Neural cell (in vitro differentiated cells): ENCODE measurements at regions not wholly inside any gene's neighbourhood (a gene's known extent, or its start where the extent isn't known, plus 50 kb on each side); places are given as distances from the start of the nearest gene placed in this dataset.

ENCODE experiments used
- H2AFZ ChIP-seq: fragments of 200-600, 300-800 bp; sonication (generic), shearing (Covaris generic); 2 replicates; pipeline ENCODE4 v1.6.0; 2014; ENCODE audit warnings: low read depth, mild to moderate bottlenecking, antibody characterized with exemption, low read length, moderate library complexity
- H3F3A ChIP-seq: fragments of 200-600 bp; shearing (Covaris generic); 2 replicates; pipeline ENCODE4 v1.6.1; 2016; ENCODE audit warnings: mild to moderate bottlenecking, moderate library complexity, mixed read lengths, antibody characterized with exemption, low read length; ENCODE audit not compliant: insufficient read depth, poor library complexity, severe bottlenecking
- H3K27ac ChIP-seq: fragments of 200-600, 300-800 bp; sonication (generic), shearing (Covaris generic); 2 replicates; pipeline ENCODE4 v1.5.1; 2014; ENCODE audit warnings: mild to moderate bottlenecking, low read length, moderate library complexity
- H3K27me3 ChIP-seq: fragments of 300-800, 200-600 bp; sonication (generic), shearing (Covaris generic); 2 replicates; pipeline ENCODE4 v1.6.0; 2014; ENCODE audit warnings: mild to moderate bottlenecking, low read depth, low read length, moderate library complexity; ENCODE audit not compliant: insufficient read depth
- H3K36me3 ChIP-seq: fragments of 300-800, 200-600 bp; sonication (generic), shearing (Covaris generic); 2 replicates; pipeline ENCODE4 v1.5.1; 2014; ENCODE audit warnings: mild to moderate bottlenecking, antibody characterized with exemption, low read length, moderate library complexity; ENCODE audit not compliant: insufficient read depth
- H3K4me2 ChIP-seq: fragments of 300-800, 200-600 bp; sonication (generic), shearing (Covaris generic); 2 replicates; pipeline ENCODE4 v1.6.0; 2014; ENCODE audit warnings: mild to moderate bottlenecking, low read length
- H3K4me3 ChIP-seq: fragments of 300-800, 200-600 bp; sonication (generic), shearing (Covaris generic); 2 replicates; pipeline ENCODE4 v1.5.1; 2014; ENCODE audit warnings: mild to moderate bottlenecking, low read length, moderate library complexity
- H3K79me2 ChIP-seq: fragments of 200-600 bp; shearing (Covaris generic); replicated peaks from 2 replicates; pipeline ENCODE4 v1.6.0; 2014; ENCODE audit warnings: mild to moderate bottlenecking, low read length, moderate library complexity; ENCODE audit not compliant: insufficient read depth
- H3K9ac ChIP-seq: fragments of 300-800, 200-600 bp; sonication (generic), shearing (Covaris generic); 2 replicates; pipeline ENCODE4 v1.6.1; 2016; ENCODE audit warnings: mild to moderate bottlenecking, low read length, mixed read lengths
- H3K9me2 ChIP-seq: fragments of 200-600 bp; shearing (Covaris generic); 2 replicates; pipeline ENCODE4 v1.6.1; 2016; ENCODE audit warnings: mild to moderate bottlenecking, low read length, mixed read lengths; ENCODE audit not compliant: insufficient read depth
- H3K9me3 ChIP-seq: fragments of 200-600, 300-800 bp; sonication (generic), shearing (Covaris generic); 2 replicates; pipeline ENCODE4 v1.6.1; 2016; ENCODE audit warnings: mild to moderate bottlenecking, mixed run types, low read length, moderate library complexity, mixed read lengths
- H4K20me1 ChIP-seq: fragments of 200-600 bp; shearing (Covaris generic); 2 replicates; pipeline ENCODE4 v1.6.1; 2016; ENCODE audit warnings: mild to moderate bottlenecking, mixed run types; ENCODE audit not compliant: insufficient read depth
- CTCF ChIP-seq: fragments of 450-650 bp; IDR thresholded peaks from 2 replicates; pipeline ENCODE4 v1.5.1; 2014; ENCODE audit warnings: antibody characterized with exemption, mild to moderate bottlenecking, moderate library complexity; ENCODE audit not compliant: poor library complexity, severe bottlenecking
- EP300 ChIP-seq: fragments of 450-650 bp; conservative IDR thresholded peaks from 2 replicates; pipeline ENCODE4 v1.6.1; 2014; ENCODE audit warnings: antibody characterized with exemption, mild to moderate bottlenecking, moderate library complexity; ENCODE audit not compliant: poor library complexity, severe bottlenecking
- EZH2 ChIP-seq: fragments of 200-600, 300-800 bp; shearing (Covaris generic), sonication (generic); IDR thresholded peaks from 2 replicates; pipeline ENCODE4 v1.6.1; 2014; ENCODE audit warnings: antibody characterized with exemption, low read length, borderline replicate concordance, mild to moderate bottlenecking; ENCODE audit not compliant: insufficient read depth, poor library complexity, severe bottlenecking
- MXI1 ChIP-seq: fragments of 450-650 bp; conservative IDR thresholded peaks from 2 replicates; pipeline ENCODE4 v1.6.1; 2014; ENCODE audit warnings: antibody characterized with exemption, mild to moderate bottlenecking; ENCODE audit not compliant: poor library complexity, severe bottlenecking
- POLR2AphosphoS5 ChIP-seq: IDR thresholded peaks from 2 replicates; pipeline ENCODE4 v1.6.1; 2012
- RAD21 ChIP-seq: fragments of 450-650 bp; conservative IDR thresholded peaks from 2 replicates; pipeline ENCODE4 v1.6.1; 2014; ENCODE audit warnings: antibody characterized with exemption, mild to moderate bottlenecking, moderate library complexity
- REST ChIP-seq: IDR thresholded peaks from 2 replicates; pipeline ENCODE4 v1.6.1; 2012; ENCODE audit warnings: borderline replicate concordance
- SMC3 ChIP-seq: fragments of 450-650 bp; conservative IDR thresholded peaks from 2 replicates; pipeline ENCODE4 v1.6.1; 2014; ENCODE audit warnings: antibody characterized with exemption, mild to moderate bottlenecking, moderate library complexity; ENCODE audit not compliant: poor library complexity
- TAF1 ChIP-seq: IDR thresholded peaks from 2 replicates; pipeline ENCODE4 v1.6.1; 2012; ENCODE audit warnings: low read depth

GRCh38 chr6:125363824-125364165 is 62.0 kb upstream of the HDDC2 start:
- H3K4me2 ChIP-seq, result peak overlapping the region; percentile 42
- H3K9ac ChIP-seq, result peak overlapping the region; percentile 60
- H3K27me3 ChIP-seq, result no peaks in the 10 kb centered on the region
- peak overlapping the region; percentile 28 for H3K27ac ChIP-seq
- peak overlapping the region; percentile 64 for H3K4me3 ChIP-seq
- no peaks in the 10 kb centered on the region for H4K20me1 ChIP-seq
- no peaks in the 10 kb centered on the region for H3K9me3 ChIP-seq
- no peak for TF ChIP-seq EP300
- TF ChIP-seq SMC3, result no peak
- no peak for TF ChIP-seq POLR2AphosphoS5
- no peak for TF ChIP-seq REST
- TF ChIP-seq TAF1, result no peak
- no peak for TF ChIP-seq MXI1
- TF ChIP-seq CTCF, result no peak
- peak overlapping the region; percentile 42 for H2AFZ ChIP-seq
- H3K79me2 ChIP-seq, result no peaks in the 10 kb centered on the region
- H3K36me3 ChIP-seq, result no peaks in the 10 kb centered on the region
- H3K9me2 ChIP-seq, result no peaks in the 10 kb centered on the region
- H3F3A ChIP-seq, result no peaks in the 10 kb centered on the region

- Histone ChIP-seq H3K4me2 (no peak overlapping the region), H3K27ac (no peak overlapping the region)
- TF ChIP-seq TAF1 (no peak), SMC3 (no peak), REST (no peak), EZH2 (no peak), EP300 (no peak), POLR2AphosphoS5 (no peak), RAD21 (no peak), MXI1 (no peak), CTCF (no peak)
These were observed 63.5 kb upstream of the HDDC2 start for GRCh38 chr6:125365230-125365629.

More at GRCh38 chr6:125365230-125365629, 63.5 kb upstream of the HDDC2 start:
- Histone ChIP-seq H2AFZ (no peak overlapping the region), H3F3A (no peaks in the 10 kb centered on the region), H3K9ac (no peak overlapping the region), H4K20me1 (no peaks in the 10 kb centered on the region), H3K9me2 (no peaks in the 10 kb centered on the region), H3K4me3 (no peak overlapping the region), H3K27me3 (no peaks in the 10 kb centered on the region), H3K9me3 (no peaks in the 10 kb centered on the region), H3K79me2 (no peaks in the 10 kb centered on the region), H3K36me3 (no peaks in the 10 kb centered on the region)
